ENCODE measurements at regions not wholly inside any gene's neighbourhood (a gene's known extent, or its start where the extent isn't known, plus 50 kb on each side); places are given as distances from the start of the nearest gene placed in this dataset.

- TF ChIP-seq RBM22 (IDR thresholded peaks at IDR 0.05; ENCODE audit: low read depth, low read length, poor library complexity, severe bottlenecking) = no peak
- TF ChIP-seq SRF (CRISPR knock-in tag; IDR thresholded peaks at IDR 0.05) = no peak
These were observed 95.5 kb upstream of the BET1 start for GRCh38 chr7:94099679-94100078.
